ENCODE measurements at regions not wholly inside any gene's neighbourhood (a gene's known extent, or its start where the extent isn't known, plus 50 kb on each side); places are given as distances from the start of the nearest gene placed in this dataset.

DNA sequence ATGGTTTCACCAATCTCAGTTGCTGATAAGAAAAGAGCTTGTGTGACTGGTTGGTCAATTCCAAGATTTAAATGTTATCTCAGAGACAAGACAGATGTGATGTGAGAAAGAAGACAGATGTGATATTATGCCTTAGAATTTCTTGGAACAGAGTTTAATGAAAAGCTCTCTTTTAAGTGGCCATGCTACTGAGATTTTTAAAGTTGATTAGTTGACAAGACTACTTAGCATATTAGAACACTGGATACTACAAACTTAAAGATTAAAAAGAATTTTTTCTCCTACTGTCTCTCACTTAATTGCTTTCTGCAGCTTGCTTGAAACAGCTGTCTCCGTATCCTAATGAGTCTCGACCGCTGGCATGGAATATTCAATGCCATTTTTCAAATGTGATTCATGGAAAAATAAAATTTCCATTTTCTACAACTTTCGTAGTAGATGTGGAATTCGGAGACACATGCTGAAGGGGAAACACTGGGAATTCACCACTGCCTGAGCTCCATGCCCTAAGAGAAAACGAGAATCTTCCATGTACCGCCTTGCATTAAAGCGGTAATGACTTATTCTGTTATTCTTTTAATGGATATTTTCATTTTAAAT, 634.2 kb upstream of the SETBP1 start:
- TF ChIP-seq, protein P1, sequence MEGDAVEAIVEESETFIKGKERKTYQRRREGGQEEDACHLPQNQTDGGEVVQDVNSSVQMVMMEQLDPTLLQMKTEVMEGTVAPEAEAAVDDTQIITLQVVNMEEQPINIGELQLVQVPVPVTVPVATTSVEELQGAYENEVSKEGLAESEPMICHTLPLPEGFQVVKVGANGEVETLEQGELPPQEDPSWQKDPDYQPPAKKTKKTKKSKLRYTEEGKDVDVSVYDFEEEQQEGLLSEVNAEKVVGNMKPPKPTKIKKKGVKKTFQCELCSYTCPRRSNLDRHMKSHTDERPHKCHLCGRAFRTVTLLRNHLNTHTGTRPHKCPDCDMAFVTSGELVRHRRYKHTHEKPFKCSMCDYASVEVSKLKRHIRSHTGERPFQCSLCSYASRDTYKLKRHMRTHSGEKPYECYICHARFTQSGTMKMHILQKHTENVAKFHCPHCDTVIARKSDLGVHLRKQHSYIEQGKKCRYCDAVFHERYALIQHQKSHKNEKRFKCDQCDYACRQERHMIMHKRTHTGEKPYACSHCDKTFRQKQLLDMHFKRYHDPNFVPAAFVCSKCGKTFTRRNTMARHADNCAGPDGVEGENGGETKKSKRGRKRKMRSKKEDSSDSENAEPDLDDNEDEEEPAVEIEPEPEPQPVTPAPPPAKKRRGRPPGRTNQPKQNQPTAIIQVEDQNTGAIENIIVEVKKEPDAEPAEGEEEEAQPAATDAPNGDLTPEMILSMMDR (IDR thresholded peaks at IDR 0.05; ENCODE audit: insufficient read depth, low read depth, low read length), result no peak
- TF ChIP-seq EZH2 (IDR thresholded peaks at IDR 0.05; ENCODE audit: insufficient read depth, low read length), result no peak
